Stimulated activated CD4-positive, alpha-beta T cell treated with anti-CD3 and anti-CD28 coated beads, Interleukin-1b, Interleukin-23, amount 100 ng/mL, for 48 hours (primary cell): ENCODE measurements at regions not wholly inside any gene's neighbourhood (a gene's known extent, or its start where the extent isn't known, plus 50 kb on each side); places are given as distances from the start of the nearest gene placed in this dataset.

ENCODE experiments used
- DNase-seq: peaks from one replicate; pipeline ENCODE4 v3.0.0-alpha.2; 2020

GRCh38 chr6:25070547-25071366 lies 135.0 kb upstream of the RIPOR2 start:
- DNase-seq = peak; percentile 79

DNA sequence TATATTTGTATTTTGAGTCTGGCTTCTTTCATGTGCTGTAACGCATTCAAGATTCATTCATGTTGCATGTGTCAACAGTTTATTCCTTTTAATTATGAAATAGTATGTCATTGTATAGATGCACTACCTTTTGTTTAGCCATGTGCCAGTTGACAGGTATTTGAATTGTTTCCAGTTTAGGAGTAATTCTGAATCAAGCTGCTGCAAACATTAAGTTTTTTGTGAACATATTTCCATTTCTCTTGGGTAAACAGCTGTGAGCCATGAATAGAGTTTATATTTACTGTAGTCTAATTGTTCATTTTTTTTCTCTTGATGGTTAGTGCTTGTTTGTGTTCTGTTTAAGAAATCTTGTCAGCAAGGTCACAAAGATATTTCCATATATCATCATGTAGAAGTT lies 142.4 kb upstream of the RIPOR2 start:
- no peak for DNase-seq

DNA sequence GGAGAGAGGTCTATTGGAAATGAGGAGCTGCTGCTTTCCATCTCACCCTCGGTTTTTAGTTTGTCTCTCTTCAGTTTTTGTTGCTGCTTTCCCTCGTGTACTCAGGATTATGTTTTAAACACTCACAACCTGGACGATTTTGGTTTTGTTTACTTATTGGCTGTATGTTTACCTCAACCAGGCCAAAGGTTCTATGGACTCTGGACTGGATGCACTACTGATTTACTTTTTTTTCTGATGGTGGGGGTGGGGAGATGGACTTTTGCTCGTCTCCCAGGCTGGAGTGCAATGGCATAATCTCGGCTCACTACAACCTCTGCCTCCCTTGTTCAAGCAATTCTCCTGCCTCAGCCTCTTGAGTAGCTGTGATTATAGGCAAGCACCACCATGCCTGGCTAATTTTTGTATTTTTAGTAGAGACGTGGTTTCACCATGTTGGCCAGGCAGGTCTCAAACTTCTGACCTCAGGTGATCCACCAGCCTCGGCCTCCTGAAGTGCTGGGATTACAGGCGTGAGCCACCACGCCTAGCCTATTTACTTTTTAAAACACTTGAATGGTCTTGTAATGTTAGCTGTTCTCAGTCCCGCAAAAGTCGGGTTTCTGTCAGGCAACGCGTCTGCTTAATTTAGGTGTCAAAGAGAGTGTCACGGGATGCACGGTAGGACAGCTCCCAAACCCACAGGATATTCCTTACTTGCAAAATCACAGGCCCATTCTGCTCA lies 148.2 kb upstream of the RIPOR2 start:
- no peak for DNase-seq

- DNase-seq = no peak
Measured at GRCh38 chr6:25084508-25084833, 148.7 kb upstream of the RIPOR2 start.

DNA sequence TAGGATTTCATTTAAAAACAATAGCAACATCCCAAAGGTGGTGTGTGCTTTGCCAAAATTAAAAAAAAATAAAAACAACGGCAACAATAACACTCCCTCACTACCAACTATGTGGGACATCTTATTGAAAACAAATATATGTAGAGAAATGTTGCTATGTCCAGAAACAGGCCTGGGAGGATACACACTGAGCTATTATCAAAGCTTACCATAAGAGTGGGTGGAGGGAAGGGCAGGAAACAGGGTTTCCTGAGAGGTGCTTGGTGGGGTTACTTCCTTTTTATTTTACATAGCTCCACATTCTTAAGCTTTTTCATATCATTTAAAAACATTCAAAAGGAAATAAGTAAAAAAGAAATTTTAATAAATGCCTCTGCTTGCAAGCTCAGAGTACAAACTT lies 150.0 kb upstream of the RIPOR2 start:
- no peak for DNase-seq

DNA sequence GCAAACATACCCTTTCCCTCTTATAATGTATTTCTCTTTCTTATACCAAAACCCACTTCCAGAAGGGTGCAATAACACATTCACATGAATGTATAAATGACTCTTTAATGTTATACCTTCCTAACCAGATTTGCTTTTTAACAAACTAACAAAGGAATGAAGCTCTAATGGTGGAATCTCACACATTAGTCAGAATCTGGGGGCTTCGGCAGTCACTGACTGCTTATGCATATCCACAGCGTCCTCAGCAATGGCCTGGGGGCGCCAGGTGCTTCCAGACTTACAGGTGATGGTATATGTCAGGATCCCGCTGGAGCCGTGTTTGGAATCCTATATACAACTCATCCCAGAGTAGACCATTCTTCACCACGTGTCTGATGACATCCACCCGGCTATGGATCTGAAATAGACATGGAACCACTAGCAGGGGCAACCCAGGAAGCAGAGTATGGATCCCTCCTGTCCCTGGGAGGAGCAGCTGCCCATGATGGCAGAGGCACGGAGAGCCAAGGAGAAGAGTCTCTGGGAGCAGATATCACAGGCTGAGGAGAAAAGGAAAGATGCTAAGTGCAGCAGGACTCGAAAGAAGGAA lies 150.8 kb upstream of the RIPOR2 start:
- DNase-seq = no peak

DNA sequence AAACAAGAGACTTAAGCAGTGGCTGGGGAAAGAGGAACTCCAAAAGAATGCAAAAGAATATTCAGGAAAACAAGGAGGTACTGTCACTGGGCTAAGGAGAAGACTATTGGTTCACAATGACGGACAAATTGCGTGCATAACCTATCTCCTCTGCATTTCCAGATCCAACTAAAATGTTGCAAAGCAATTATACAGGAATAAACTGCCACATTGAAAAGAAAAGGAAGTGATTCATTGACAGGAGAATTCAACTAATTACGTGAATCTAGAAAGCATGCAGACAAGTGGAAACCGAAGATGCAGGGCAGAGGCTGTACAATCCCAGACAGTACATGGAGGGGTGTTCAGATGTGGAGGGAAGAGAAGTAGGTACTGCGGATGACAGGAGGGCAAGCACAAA lies 152.8 kb upstream of the RIPOR2 start:
- DNase-seq = no peak

DNA sequence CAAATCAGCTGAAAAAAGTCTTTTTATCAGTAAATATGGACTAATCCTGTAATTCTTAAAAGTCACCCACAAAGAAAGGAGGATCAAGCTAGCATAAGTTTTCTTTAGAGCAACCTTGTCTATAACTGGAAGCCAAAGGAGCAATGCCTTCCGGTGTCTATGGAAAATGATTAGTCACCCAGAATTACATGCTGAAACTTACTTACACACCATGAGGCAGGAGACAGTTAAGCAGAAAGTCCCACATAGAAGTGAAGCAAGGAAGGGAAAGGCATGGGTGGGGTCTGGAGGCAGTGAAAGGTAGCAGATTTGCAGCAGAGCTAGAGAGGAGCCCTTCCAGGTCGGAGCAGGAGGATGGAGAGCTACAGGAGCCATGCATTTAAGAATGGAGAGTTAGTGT lies 153.7 kb upstream of the RIPOR2 start:
- no peak for DNase-seq

DNA sequence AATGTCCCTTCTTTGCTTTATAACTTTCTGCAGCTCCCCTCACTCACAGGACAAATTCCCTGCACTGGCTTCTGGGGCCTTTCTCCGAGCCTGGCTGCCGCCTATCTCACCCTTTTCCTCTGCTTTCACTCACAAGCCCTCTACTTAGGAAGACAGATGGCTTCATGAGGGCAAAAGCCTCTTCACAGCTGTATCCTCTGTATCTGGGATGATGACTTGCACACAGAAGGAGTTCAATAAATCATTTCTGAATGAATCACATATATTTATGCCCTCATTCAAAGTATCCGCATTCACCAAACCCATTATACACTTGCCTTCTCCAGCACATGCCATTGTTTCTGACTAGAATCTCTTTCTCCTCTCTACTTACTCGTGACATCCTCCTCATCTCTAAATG lies 159.0 kb upstream of the RIPOR2 start:
- DNase-seq = no peak

GRCh38 chr6:25100288-25100687 lies 164.5 kb upstream of the RIPOR2 start:
- no peak for DNase-seq

DNA sequence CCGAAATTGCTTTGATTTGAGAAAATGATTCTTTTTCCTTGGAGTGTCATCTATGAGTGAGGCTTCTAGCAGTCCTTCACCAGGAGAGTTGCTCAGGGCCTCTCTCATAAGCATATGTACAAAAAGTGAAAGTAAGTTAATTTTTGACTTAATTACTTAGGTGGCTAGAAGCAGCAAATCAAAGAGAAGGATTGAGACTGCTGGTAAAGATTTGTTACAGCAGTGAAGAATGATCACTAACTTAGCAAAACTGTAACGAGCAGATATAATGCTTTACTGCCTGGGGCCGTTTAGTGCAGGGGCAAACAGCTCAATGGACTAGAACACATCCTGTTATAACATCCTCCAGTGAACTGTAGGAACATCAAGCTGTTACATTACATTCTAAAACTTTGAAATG lies 167.8 kb upstream of the RIPOR2 start:
- no peak for DNase-seq

DNA sequence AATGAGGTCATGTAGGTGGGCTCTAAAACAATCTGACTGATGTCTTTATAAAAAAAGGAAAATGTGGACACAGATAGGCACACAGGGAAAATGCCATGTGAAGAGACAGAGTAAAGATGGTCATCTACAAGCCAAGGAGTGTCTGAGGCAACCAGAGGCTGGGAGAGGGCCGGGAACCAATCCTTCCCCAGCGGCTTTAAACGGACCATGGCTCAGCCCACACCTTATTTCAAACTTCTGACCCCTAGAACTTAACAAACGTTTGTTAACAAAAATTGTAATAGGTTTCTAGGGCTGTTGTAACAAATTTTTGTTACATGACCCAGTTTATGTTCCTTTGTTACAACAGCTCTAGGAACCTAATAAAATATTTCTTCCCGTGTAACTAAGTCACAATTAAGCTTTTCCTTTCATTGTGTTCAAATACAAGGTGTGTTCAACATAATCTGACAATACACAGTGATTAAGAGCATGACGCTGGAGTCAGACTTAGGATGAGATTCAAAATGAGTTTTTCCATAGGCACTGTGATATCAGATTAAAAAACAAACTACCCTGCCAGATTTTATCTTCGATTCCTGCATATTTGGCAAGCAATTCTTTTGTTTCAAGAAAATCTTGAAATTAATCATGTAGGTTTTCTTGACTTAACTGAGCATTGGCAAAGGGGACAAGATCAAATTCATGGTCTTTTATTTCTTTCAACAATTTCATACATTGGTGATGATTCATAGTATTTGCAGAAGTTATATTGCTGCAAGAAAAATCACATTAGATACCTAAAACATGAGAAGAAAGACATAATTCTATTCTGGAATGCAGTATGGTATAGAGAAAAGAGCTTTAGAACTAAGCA lies 169.5 kb upstream of the RIPOR2 start:
- DNase-seq = no peak

DNA sequence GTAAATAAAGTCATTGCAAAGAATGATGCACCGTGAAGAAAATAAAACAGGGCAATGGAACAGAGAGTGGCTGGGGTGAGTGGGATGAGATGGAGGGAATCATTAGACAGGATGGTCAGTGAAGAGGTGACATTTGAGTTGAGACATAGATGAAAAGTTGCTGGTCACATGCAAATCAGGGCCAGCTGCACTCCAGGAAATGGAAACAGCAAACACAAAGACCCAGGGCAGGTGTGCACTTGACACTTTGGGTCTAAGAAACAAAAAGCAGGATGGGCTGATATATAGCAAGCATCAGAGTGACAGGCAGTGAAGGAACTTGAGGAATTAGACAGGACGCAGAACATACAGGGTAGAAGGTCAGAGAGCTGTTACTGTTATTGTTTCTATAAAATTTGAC lies 171.5 kb upstream of the RIPOR2 start:
- DNase-seq = no peak

DNA sequence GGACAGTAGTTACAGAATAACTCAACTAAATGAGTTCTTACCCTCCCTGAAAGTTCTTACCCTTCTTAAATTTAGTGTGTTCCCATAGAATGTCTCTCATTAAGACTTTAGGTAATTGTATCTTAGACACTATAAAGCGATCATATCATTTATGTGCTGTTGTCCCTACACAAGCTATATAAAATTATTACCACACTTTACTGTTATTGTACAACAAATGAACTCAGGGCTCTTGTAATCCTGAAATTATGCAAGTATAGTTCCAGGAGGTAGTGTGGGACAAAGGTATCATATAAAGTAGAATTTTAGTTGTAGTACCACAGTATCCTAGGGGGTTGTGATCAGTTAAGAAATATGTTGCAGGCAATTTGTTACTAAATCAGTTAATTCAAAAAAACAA lies 167.4 kb upstream of the CARMIL1 start:
- DNase-seq = no peak

- DNase-seq = no peak
Measured at GRCh38 chr6:25112322-25112773, 166.8 kb upstream of the CARMIL1 start.

DNA sequence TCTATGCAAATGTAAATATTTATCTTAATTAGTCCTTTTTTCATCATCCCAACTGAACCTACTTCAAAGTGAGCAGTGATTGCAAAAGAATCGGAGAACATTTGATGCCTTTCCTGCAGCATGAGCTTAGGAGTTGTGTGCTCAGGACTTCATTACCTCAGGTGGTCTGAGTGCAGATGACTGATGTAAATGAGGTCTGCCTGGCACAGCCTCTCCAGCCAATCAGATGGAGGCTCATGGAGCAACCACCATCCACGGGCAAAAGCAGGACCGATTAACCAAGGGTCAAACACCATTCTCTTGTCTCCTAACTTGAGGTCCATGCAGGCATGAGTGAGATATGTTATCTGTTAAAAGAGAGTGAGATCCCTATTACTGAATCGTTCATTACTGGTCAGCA lies 165.7 kb upstream of the CARMIL1 start:
- DNase-seq = no peak

- no peak for DNase-seq
Measured at GRCh38 chr6:25118038-25118437, 161.1 kb upstream of the CARMIL1 start.

DNA sequence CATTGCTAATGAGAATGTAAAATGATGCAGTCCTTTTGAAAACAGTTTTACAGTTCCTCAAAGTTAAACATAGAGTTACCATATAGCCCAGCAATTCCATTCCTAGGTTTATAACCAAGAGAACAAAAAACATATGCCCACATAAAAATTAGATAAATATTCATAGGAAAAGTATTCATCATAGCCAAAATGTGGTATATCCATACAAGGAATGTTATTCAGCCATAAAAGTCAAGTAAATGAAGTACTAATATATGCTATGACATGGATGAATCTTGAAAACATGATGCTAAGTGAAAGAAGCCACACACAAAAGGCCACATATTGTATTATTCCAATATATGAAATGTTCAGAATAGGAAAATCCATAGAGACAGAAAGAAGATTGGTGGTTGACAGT lies 158.0 kb upstream of the CARMIL1 start:
- DNase-seq = no peak

GRCh38 chr6:25122001-25122400 lies 157.2 kb upstream of the CARMIL1 start:
- no peak for DNase-seq

DNA sequence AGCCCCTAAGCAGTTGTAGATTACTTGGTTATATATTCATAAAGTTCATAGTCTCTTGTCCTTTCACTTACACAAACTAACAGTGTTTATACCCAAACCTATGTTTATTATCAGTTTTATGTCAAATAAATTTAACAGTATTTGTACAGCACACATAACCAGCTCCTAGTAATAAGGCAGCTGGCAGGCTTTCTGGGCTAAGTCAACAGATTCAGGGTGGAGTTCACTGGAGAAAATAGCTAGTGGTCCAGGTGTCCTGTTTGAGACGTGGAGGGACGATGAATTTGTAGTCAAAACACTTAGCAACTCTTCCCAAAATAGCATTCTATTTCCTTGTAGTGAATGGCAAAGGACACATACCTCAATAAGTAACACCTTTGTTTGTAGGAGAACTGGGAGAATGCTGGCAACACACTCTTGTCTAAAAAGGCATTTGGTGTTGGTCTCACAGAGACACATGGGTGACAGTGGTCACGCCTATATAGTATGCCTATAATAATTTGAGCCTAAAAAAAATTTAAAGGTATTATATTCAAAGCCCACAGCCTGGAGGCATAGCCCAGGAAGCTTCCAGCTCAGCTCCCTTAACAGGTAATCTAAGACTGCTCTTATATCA lies 156.4 kb upstream of the CARMIL1 start:
- no peak for DNase-seq

- DNase-seq = no peak
Measured at GRCh38 chr6:25124216-25124715, 154.9 kb upstream of the CARMIL1 start.

DNA sequence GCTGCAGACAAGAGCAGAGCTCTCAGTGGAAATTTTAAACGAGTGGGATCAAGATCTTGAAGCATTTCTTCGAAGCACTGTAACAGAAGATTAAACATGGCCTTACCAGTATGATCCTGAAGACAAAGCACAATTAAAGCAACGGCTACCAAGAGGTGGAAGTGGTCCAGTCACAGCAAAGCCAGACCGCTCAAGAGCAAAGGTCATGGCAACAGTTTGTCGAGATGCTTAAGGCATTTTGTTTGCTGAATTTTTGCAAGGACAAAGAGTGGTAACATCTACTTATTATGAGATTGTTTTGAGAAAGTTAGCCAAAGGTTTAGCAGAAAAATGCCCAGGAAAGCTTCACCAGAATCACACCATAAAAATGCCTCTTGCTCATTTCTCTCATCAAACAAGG lies 153.4 kb upstream of the CARMIL1 start:
- no peak for DNase-seq
